Mesenchymal stem cell (in vitro differentiated cells and primary cell): ENCODE measurements at regions not wholly inside any gene's neighbourhood (a gene's known extent, or its start where the extent isn't known, plus 50 kb on each side); places are given as distances from the start of the nearest gene placed in this dataset.

Experiments used
- DNase-seq: peaks from one replicate; pipeline ENCODE4 v3.0.0-alpha.2; 2013
- H2AFZ ChIP-seq: one replicate; pipeline ENCODE4 v1.6.1; 2013; ENCODE audit warnings: low read depth, mild to moderate bottlenecking, control low read depth, inconsistent platforms, low read length, moderate library complexity
- H2AK5ac ChIP-seq: 2 replicates; pipeline ENCODE4 v1.6.1; 2013; ENCODE audit warnings: low read length, moderate library complexity, mild to moderate bottlenecking, inconsistent platforms; ENCODE audit not compliant: severe bottlenecking
- H2BK120ac ChIP-seq: one replicate; pipeline ENCODE4 v1.6.1; 2013; ENCODE audit warnings: low read depth, mild to moderate bottlenecking, inconsistent platforms, low read length, moderate library complexity
- H2BK12ac ChIP-seq, 2 experiments: one replicate each; pipeline ENCODE4 v1.6.1; 2013; ENCODE audit warnings: inconsistent platforms in 2 of 2, low read length in 2 of 2, mild to moderate bottlenecking in 2 of 2, moderate library complexity in 2 of 2, control low read depth in 1 of 2
- H2BK15ac ChIP-seq: one replicate; pipeline ENCODE4 v1.6.1; 2013; ENCODE audit warnings: mild to moderate bottlenecking, low read depth, inconsistent platforms; ENCODE audit not compliant: poor library complexity, severe bottlenecking
- H2BK5ac ChIP-seq: 2 replicates; pipeline ENCODE4 v1.6.1; 2013; ENCODE audit warnings: low read depth, mild to moderate bottlenecking, low read length, control low read depth, inconsistent platforms; ENCODE audit not compliant: poor library complexity, severe bottlenecking
- H3K14ac ChIP-seq, 2 experiments: one replicate each; pipeline ENCODE4 v1.6.1; 2013; ENCODE audit warnings: inconsistent platforms in 2 of 2, low read length in 2 of 2, control low read depth in 1 of 2, mild to moderate bottlenecking in 1 of 2, moderate library complexity in 1 of 2
- H3K18ac ChIP-seq, 2 experiments: one replicate each; pipeline ENCODE4 v1.6.1; 2013; ENCODE audit warnings: inconsistent platforms in 2 of 2, low read length in 2 of 2, control low read depth in 1 of 2, low read depth in 1 of 2, mild to moderate bottlenecking in 1 of 2
- H3K23ac ChIP-seq, 2 experiments: one replicate each; pipeline ENCODE4 v1.6.1; 2013; ENCODE audit warnings: inconsistent platforms in 2 of 2, low read length in 2 of 2, mild to moderate bottlenecking in 2 of 2, moderate library complexity in 2 of 2, control low read depth in 1 of 2
- H3K27ac ChIP-seq: 2 replicates; pipeline ENCODE4 v1.5.1; 2013; ENCODE audit warnings: mild to moderate bottlenecking, moderate library complexity, low read length, control low read depth, inconsistent platforms; ENCODE audit not compliant: poor library complexity, severe bottlenecking
- H3K27me3 ChIP-seq, 2 experiments: 2 replicates each; pipeline versions ENCODE4 v1.6.1 to v1.7.0; 2013; ENCODE audit warnings: low read length in 2 of 2, mild to moderate bottlenecking in 2 of 2, moderate library complexity in 2 of 2, control low read depth in 1 of 2, inconsistent platforms in 1 of 2; ENCODE audit not compliant: control insufficient read depth in 1 of 2, insufficient read depth in 1 of 2
- H3K36me3 ChIP-seq, 2 experiments: 2 replicates each; pipeline versions ENCODE4 v1.6.1 to v1.7.0; 2013; ENCODE audit warnings: low read length in 2 of 2, control low read depth in 1 of 2, inconsistent platforms in 1 of 2, low read depth in 1 of 2, mild to moderate bottlenecking in 1 of 2; ENCODE audit not compliant: insufficient read depth in 2 of 2, control insufficient read depth in 1 of 2
- H3K4ac ChIP-seq, 2 experiments: one replicate each; pipeline ENCODE4 v1.6.1; 2013; ENCODE audit warnings: inconsistent platforms in 2 of 2, low read length in 2 of 2, mild to moderate bottlenecking in 2 of 2, moderate library complexity in 2 of 2, control low read depth in 1 of 2, low read depth in 1 of 2
- H3K4me1 ChIP-seq: 2 replicates; pipeline ENCODE4 v1.6.1; 2013; ENCODE audit warnings: low read depth, low read length, control low read depth; ENCODE audit not compliant: control insufficient read depth, insufficient read depth
- H3K4me2 ChIP-seq: 2 replicates; pipeline ENCODE4 v1.6.1; 2013; ENCODE audit warnings: low read length, mild to moderate bottlenecking, inconsistent platforms; ENCODE audit not compliant: poor library complexity, severe bottlenecking
- H3K4me3 ChIP-seq, 2 experiments: 2 replicates each; pipeline versions ENCODE4 v1.5.1 to v1.7.0; 2013; ENCODE audit warnings: low read length in 2 of 2, mild to moderate bottlenecking in 2 of 2, control low read depth in 1 of 2, low read depth in 1 of 2; ENCODE audit not compliant: insufficient read depth in 1 of 2
- H3K79me1 ChIP-seq: replicated peaks from 2 replicates; pipeline ENCODE4 v1.6.1; 2013; ENCODE audit warnings: mild to moderate bottlenecking, control low read depth, low read length, inconsistent platforms; ENCODE audit not compliant: poor library complexity, severe bottlenecking
- H3K9ac ChIP-seq: 2 replicates; pipeline ENCODE4 v1.7.0; 2013; ENCODE audit warnings: mild to moderate bottlenecking, low read length, moderate library complexity
- H3K9me3 ChIP-seq: 2 replicates; pipeline ENCODE4 v1.7.0; 2013; ENCODE audit warnings: mild to moderate bottlenecking, low read length; ENCODE audit not compliant: control insufficient read depth
- H4K8ac ChIP-seq: one replicate; pipeline ENCODE4 v1.6.1; 2013; ENCODE audit warnings: inconsistent platforms, mild to moderate bottlenecking, low read length, moderate library complexity
- H4K91ac ChIP-seq: one replicate; pipeline ENCODE4 v1.6.1; 2013; ENCODE audit warnings: mild to moderate bottlenecking, low read length, inconsistent platforms
- WGBS: methylation state at CpG from one replicate; pipeline ENCODE4 v1.1.7; 2013; ENCODE audit warnings: mixed read lengths; 5-methylcytosine and 5-hydroxymethylcytosine counted together

DNA sequence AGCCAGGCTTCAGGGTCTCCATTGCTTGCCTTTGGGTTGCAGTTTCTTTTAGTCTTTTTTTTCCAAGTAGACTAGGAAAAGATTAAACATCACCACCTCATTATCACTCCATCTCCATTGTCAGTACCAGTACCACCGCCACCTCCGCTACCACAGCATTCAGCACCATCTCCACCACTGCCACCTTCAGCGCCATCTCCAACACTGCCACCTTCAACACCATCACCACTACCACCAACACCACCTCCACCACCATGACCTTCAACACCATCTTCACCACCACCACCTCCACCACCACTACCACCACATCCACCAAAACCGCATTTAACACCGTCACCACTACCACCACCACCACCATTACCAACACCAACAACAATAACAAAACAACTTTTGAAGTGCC, 141.5 kb upstream of the MPHOSPH6 start:
- H3K14ac ChIP-seq, result no peak overlapping the region
- no peak overlapping the region for H3K4me3 ChIP-seq
- H3K27ac ChIP-seq, result no peak overlapping the region
- DNase-seq, result no peak
- H3K23ac ChIP-seq, result no peak overlapping the region
- no peak overlapping the region for H2AFZ ChIP-seq
- no peak overlapping the region for H2BK120ac ChIP-seq
- no peak overlapping the region for H3K18ac ChIP-seq
- H3K4me1 ChIP-seq, result no peaks in the 10 kb centered on the region
- H2BK12ac ChIP-seq, result no peak overlapping the region
- WGBS, result 94% methylated on average over 5 of the region's 5 CpGs
- no peak overlapping the region for H2AK5ac ChIP-seq
- peaks cover 3% of the 10 kb centered on the region for H3K9me3 ChIP-seq
- H3K36me3 ChIP-seq, result no peaks in the 10 kb centered on the region
- H3K4ac ChIP-seq, result no peak overlapping the region
- no peak overlapping the region for H3K9ac ChIP-seq
- H3K4me2 ChIP-seq, result no peak overlapping the region
- no peaks in the 10 kb centered on the region for H3K79me1 ChIP-seq
- H2BK15ac ChIP-seq, result no peak overlapping the region
- H4K8ac ChIP-seq, result no peak overlapping the region
- H4K91ac ChIP-seq, result no peak overlapping the region
- H3K27me3 ChIP-seq, result peaks cover 0 to 6% of the 10 kb centered on the region in 2 experiments
- no peak overlapping the region for H2BK5ac ChIP-seq

DNA sequence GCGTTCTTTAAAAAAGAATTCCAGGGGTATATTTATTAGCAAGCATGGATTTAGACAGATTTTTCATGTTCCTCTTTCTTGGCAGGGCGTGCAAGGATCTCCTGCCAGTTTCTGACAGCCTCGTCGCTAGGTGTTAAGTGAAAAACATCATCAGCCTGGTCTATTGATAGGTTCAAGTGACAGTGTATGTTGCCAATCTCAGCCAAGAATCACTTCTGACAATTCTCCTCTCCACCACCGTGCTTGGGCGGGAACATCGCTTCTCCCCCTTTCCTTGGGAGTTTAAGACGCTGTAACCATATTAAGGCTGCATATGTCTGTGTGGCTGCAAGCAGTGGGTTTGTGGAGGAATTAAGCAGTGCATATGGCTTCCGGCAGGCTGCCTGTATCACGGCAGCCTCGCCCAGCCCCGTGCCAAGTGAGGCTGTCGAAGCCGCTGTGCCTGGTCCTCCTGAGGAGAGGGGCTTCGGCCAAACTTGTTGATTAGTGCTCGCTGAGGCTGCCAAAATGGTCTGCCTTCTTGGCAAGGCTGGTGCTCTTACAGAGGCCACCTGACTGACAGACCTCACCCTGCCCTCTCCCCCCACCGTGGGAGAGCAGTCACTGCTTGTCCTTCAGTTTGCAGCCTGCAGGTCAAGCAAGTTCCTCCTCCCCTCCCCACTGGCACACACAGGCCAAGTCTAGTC, 132.2 kb upstream of the MPHOSPH6 start:
- WGBS, result 90% methylated on average over 17 of the region's 17 CpGs

DNA sequence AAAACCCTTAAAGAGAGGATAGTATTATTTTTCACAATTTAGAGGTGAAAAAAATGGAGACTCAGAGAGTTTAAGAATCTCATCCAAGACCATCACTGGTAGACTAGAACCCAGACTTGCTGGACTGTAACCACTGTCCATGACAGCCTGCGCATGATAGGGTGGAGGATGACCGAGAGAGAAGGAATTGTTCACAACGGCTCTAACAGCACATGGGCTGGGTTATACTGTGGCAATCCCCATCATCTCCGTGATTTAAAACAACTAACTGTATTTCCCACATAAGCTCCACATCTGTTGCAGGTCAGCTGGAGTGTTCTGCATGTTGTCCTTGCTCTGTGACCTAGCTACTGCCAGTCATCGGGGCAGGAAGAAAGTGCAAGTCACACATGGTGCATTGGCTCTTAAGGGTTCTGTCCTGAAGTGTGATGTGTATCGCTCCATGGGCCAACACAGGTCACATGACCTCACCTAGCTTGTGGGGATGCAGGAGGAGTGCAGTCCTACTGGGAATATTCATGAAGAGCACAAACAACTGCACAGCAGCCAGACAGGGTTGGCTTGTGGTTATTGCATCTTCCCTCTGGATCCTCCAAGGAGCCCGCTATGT, 131.2 kb upstream of the MPHOSPH6 start:
- Histone ChIP-seq H3K23ac (no peak overlapping the region), H3K36me3 (no peaks in the 10 kb centered on the region), H2AK5ac (no peak overlapping the region), H4K8ac (no peak overlapping the region), H3K27ac (no peak overlapping the region), H2BK12ac (no peak overlapping the region), H3K27me3 (peaks cover 3 to 12% of the 10 kb centered on the region in 2 experiments), H2AFZ (no peak overlapping the region), H2BK5ac (no peak overlapping the region), H3K9me3 (no peaks in the 10 kb centered on the region), H3K4ac (no peak overlapping the region), H4K91ac (no peak overlapping the region), H2BK120ac (no peak overlapping the region), H3K4me3 (no peak overlapping the region), H2BK15ac (no peak overlapping the region), H3K4me1 (no peaks in the 10 kb centered on the region), H3K18ac (no peak overlapping the region), H3K9ac (no peak overlapping the region), H3K79me1 (no peaks in the 10 kb centered on the region), H3K4me2 (no peak overlapping the region), H3K14ac (no peak overlapping the region)
- DNase-seq, result no peak
- WGBS, result 84% methylated on average over 7 of the region's 7 CpGs

More for the DNA sequence above, 132.2 kb upstream of the MPHOSPH6 start:
- no peak overlapping the region for H4K8ac ChIP-seq
- H2BK120ac ChIP-seq, result no peak overlapping the region
- DNase-seq, result no peak
- no peak overlapping the region for H3K27ac ChIP-seq
- peak overlapping the region; percentile 39 for H2AFZ ChIP-seq
- no peak overlapping the region for H3K9ac ChIP-seq
- H2BK15ac ChIP-seq, result no peak overlapping the region
- H3K4ac ChIP-seq, result no peak overlapping the region
- no peak overlapping the region for H3K4me2 ChIP-seq
- H2BK12ac ChIP-seq, result no peak overlapping the region
- H2BK5ac ChIP-seq, result no peak overlapping the region
- H3K9me3 ChIP-seq, result no peaks in the 10 kb centered on the region
- no peaks in the 10 kb centered on the region for H3K79me1 ChIP-seq
- H3K23ac ChIP-seq, result no peak overlapping the region
- peak overlapping the region; percentile 65 for H4K91ac ChIP-seq
- peaks cover 3 to 12% of the 10 kb centered on the region in 2 experiments for H3K27me3 ChIP-seq
- no peak overlapping the region for H3K18ac ChIP-seq
- H2AK5ac ChIP-seq, result no peak overlapping the region
- H3K4me1 ChIP-seq, result no peaks in the 10 kb centered on the region
- H3K14ac ChIP-seq, result no peak overlapping the region
- H3K4me3 ChIP-seq, result no peak overlapping the region
- H3K36me3 ChIP-seq, result no peaks in the 10 kb centered on the region

DNA sequence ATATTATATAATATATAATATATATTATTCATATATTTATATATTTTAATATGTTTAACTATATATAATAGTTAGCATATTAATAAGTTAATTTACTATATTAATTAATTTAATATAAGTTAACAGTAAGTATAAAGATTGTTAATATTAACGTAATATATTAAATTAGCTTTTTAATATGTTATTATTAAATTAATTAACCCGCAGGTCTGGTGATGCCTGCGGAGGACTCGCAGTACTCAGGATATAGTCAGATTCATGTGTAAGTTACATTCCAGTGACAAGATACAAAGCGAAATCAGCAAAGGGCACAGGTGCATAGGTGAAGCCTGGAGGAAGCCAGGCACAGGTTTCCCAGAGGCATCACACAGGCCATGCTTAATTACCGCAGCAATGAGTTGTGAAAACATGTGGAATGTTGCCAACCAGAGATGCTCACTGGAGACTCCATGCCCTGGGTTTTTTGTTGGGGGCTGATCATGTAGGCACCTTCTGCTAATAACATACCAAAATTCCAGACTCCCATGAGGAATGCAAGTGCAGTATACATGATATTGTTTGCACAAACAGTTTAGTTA, 130.4 kb upstream of the MPHOSPH6 start:
- Histone ChIP-seq H2BK120ac (no peak overlapping the region), H3K36me3 (no peaks in the 10 kb centered on the region), H2BK5ac (no peak overlapping the region), H3K27me3 (peaks cover 3 to 12% of the 10 kb centered on the region in 2 experiments), H3K23ac (no peak overlapping the region), H3K27ac (no peak overlapping the region), H3K9me3 (no peaks in the 10 kb centered on the region), H3K79me1 (no peaks in the 10 kb centered on the region), H4K91ac (no peak overlapping the region), H2BK15ac (no peak overlapping the region), H3K14ac (no peak overlapping the region), H3K4ac (no peak overlapping the region), H2AK5ac (no peak overlapping the region), H2BK12ac (no peak overlapping the region), H3K18ac (no peak overlapping the region), H3K9ac (no peak overlapping the region), H3K4me1 (no peaks in the 10 kb centered on the region), H4K8ac (no peak overlapping the region), H3K4me3 (no peak overlapping the region), H2AFZ (no peak overlapping the region), H3K4me2 (no peak overlapping the region)
- 95% methylated on average over 4 of the region's 6 CpGs for WGBS
- no peak for DNase-seq
